Mesothelial cell of epicardium (in vitro differentiated cells): ENCODE measurements at regions not wholly inside any gene's neighbourhood (a gene's known extent, or its start where the extent isn't known, plus 50 kb on each side); places are given as distances from the start of the nearest gene placed in this dataset.
"Not testable (repeated sequence)": the region's sequence is repeated elsewhere in the genome, so short reads cannot be mapped to it uniquely, and the experiment has no call there.

Experiments used
- DNase-seq, 2 experiments: peaks; one replicate each; pipeline ENCODE4 v3.0.0; 2021; ENCODE audit warnings: low spot score in 2 of 2; ENCODE audit not compliant: unreplicated experiment in 2 of 2
- H3K27ac Mint-ChIP-seq: 2 replicates; pipeline ENCODE4 v1.8.0; 2021; ENCODE audit warnings: mixed read lengths
- H3K27me3 Mint-ChIP-seq: 2 replicates; pipeline ENCODE4 v1.8.0; 2021; ENCODE audit warnings: low read depth, mixed read lengths
- H3K36me3 Mint-ChIP-seq: 2 replicates; pipeline ENCODE4 v1.8.0; 2021; ENCODE audit warnings: mixed read lengths
- H3K4me1 Mint-ChIP-seq: 2 replicates; pipeline ENCODE4 v1.8.0; 2021; ENCODE audit warnings: mixed read lengths
- H3K4me3 Mint-ChIP-seq: 2 replicates; pipeline ENCODE4 v1.8.0; 2021; ENCODE audit warnings: mild to moderate bottlenecking, moderate library complexity, mixed read lengths
- H3K9me3 Mint-ChIP-seq: 2 replicates; pipeline ENCODE4 v1.8.0; 2021; ENCODE audit warnings: mixed read lengths
- TF ChIP-seq, protein P1 (sequence below): fragments of 200-600 bp; sonication (generic); IDR thresholded peaks from one replicate; pipeline ENCODE4 v1.5.0; 2021; ENCODE audit warnings: antibody characterized with exemption; ENCODE audit not compliant: unreplicated experiment

DNA sequence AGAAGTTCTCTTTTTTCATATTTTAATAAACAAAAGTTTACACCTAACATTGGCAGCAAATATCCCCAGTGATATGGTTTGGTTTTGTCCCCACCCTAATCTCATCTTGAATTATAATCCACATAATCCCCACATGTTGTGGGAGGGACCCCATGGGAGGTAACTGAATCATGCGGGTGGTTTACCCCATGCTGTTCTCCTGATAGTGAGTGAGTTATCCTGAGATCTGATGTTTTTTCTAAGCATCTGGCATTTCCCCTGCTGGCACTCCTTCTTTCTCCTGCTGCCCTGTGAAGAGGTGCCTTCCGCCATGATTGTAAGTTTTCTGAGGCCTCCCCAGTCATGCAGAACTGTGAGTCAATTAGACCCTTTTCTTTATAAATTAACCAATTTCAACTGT is 214.7 kb downstream of the SLITRK1 start:
- Mint-ChIP-seq H3K27ac (no peak overlapping the region), H3K4me3 (no peak overlapping the region), H3K36me3 (no peaks in the 10 kb centered on the region), H3K9me3 (peaks cover 27% of the 10 kb centered on the region), H3K27me3 (no peaks in the 10 kb centered on the region), H3K4me1 (no peaks in the 10 kb centered on the region)
- TF ChIP-seq, protein P1, sequence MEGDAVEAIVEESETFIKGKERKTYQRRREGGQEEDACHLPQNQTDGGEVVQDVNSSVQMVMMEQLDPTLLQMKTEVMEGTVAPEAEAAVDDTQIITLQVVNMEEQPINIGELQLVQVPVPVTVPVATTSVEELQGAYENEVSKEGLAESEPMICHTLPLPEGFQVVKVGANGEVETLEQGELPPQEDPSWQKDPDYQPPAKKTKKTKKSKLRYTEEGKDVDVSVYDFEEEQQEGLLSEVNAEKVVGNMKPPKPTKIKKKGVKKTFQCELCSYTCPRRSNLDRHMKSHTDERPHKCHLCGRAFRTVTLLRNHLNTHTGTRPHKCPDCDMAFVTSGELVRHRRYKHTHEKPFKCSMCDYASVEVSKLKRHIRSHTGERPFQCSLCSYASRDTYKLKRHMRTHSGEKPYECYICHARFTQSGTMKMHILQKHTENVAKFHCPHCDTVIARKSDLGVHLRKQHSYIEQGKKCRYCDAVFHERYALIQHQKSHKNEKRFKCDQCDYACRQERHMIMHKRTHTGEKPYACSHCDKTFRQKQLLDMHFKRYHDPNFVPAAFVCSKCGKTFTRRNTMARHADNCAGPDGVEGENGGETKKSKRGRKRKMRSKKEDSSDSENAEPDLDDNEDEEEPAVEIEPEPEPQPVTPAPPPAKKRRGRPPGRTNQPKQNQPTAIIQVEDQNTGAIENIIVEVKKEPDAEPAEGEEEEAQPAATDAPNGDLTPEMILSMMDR, result no peak
- DNase-seq, result no peak

DNA sequence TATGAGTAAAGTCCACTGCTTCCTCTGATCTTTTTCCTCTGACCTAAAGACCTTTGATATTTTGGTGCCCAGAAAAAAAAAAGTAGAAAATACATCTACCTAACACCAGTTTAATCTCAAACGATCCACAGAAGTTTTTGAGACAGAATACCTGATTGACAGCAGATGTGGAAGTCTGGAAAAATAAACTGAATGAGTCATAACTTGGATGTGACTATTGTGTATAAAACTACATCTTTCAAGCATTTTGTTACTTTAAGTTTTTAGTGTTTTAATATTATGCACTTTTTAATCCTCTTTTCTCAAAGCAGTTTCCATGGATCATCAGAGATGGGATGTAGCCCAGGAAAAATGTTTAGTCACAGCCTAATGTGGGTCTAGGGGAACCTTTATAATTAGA is 216.1 kb downstream of the SLITRK1 start:
- no peaks in the 10 kb centered on the region for H3K27me3 Mint-ChIP-seq
- TF ChIP-seq, protein P1, result no peak
- H3K36me3 Mint-ChIP-seq, result no peaks in the 10 kb centered on the region
- no peaks in the 10 kb centered on the region for H3K4me1 Mint-ChIP-seq
- H3K9me3 Mint-ChIP-seq, result peaks cover 27% of the 10 kb centered on the region
- H3K4me3 Mint-ChIP-seq, result no peak overlapping the region
- DNase-seq, result no peak
- H3K27ac Mint-ChIP-seq, result no peak overlapping the region

DNA sequence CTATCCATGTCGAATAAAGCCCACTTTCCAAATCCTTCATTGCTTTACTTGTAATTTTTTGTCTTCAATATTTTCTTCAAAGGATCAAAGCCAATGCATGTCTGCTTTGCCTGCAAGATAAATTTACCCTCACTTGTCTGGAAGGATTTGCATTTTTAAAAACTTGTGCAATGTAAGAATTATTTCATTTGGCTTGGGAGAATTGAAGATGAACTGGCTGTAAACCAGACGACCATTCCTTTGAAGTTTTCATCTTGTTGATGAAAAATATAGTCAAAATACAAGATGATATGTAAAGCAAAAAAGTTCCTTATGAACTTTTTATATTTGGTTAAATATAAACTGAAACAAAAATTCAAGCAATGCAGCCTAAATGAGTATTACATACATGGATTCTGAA is 225.0 kb downstream of the SLITRK1 start:
- H3K4me1 Mint-ChIP-seq, result no peaks in the 10 kb centered on the region
- no peak for DNase-seq
- no peak overlapping the region for H3K4me3 Mint-ChIP-seq
- H3K27me3 Mint-ChIP-seq, result no peaks in the 10 kb centered on the region
- H3K36me3 Mint-ChIP-seq, result no peaks in the 10 kb centered on the region
- H3K9me3 Mint-ChIP-seq, result peaks cover 6% of the 10 kb centered on the region
- no peak overlapping the region for H3K27ac Mint-ChIP-seq
- TF ChIP-seq, protein P1, result no peak

DNA sequence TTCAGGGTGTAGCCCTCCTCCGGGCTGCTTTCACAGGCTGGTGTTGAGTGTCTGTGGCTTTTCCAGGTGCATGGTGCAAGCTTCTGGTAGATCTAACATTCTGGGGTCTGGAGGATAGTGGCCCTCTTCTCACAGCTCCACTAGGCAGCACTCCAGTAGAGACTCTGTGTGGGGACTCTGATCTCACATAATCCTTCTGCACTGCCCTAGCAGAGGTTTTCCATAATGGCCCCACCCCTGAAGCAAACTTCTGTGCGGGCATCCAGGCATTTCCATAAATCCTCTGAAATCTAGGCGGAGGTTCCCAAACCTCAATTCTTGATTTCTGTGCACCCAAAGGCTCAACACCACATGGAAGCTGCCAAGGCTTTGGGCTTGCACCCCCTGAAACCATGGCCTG is 239.7 kb downstream of the SLITRK1 start:
- not testable (repeated sequence) for H3K27ac Mint-ChIP-seq, H3K36me3 Mint-ChIP-seq, DNase-seq, H3K4me3 Mint-ChIP-seq, H3K27me3 Mint-ChIP-seq, H3K4me1 Mint-ChIP-seq
- peaks cover 62% of the 10 kb centered on the region for H3K9me3 Mint-ChIP-seq

DNA sequence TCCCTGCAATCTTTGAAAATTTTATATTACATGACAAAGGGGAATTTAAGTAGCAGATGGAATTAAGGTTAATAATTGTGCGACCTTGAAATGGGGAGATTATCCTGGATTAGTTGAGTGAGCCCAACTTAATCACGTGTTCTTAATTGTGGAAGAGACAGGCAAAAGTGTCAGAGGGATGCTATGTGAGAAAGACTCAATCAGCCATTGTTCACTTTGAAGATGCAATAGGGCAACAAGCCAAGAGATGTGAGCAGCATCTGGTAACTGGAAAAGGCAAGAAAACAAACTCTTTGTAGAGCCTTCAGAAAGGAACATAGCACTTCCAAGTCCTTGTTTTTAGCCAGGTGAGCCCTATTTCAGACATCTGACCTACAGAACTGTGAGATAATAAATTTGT is 247.7 kb downstream of the SLITRK1 start:
- TF ChIP-seq, protein P1, result no peak
- peaks cover 10% of the 10 kb centered on the region for H3K4me1 Mint-ChIP-seq
- no peak overlapping the region for H3K4me3 Mint-ChIP-seq
- no peak overlapping the region for H3K27ac Mint-ChIP-seq
- DNase-seq, result no peak
- H3K36me3 Mint-ChIP-seq, result no peaks in the 10 kb centered on the region
- no peaks in the 10 kb centered on the region for H3K27me3 Mint-ChIP-seq
- peaks cover 7% of the 10 kb centered on the region for H3K9me3 Mint-ChIP-seq

DNA sequence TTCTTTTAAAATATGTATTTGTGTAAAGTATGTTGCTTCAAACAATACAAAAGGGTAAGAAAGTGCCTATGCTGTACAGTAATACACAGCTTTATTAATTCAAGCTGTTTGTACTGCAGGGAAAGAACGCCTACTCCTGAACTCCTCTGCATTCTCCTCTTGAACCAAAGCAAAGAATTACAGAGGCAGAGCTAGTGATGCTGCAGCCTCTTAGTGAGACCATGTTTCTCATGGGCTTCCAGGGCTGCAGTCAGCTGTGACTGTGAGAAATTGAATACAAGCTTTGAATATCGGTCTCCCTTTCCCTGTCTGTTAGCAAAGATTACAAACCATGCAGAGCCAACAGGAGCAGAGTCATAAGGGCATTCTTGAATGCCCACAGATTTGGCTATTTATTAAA is 248.5 kb downstream of the SLITRK1 start:
- no peaks in the 10 kb centered on the region for H3K27me3 Mint-ChIP-seq
- H3K27ac Mint-ChIP-seq, result no peak overlapping the region
- H3K36me3 Mint-ChIP-seq, result no peaks in the 10 kb centered on the region
- TF ChIP-seq, protein P1, result no peak
- no peak overlapping the region for H3K4me3 Mint-ChIP-seq
- H3K9me3 Mint-ChIP-seq, result no peaks in the 10 kb centered on the region
- peaks cover 10% of the 10 kb centered on the region for H3K4me1 Mint-ChIP-seq
- no peak for DNase-seq
